Activated T-helper 17 cell treated with anti-CD3 and anti-CD28 coated beads, Interleukin-2, amount 50 U/mL, for 72 hours (primary cell): ENCODE measurements at regions not wholly inside any gene's neighbourhood (a gene's known extent, or its start where the extent isn't known, plus 50 kb on each side); places are given as distances from the start of the nearest gene placed in this dataset.
"Not testable (repeated sequence)": the region's sequence is repeated elsewhere in the genome, so short reads cannot be mapped to it uniquely, and the experiment has no call there.

Source experiments
- ATAC-seq: fragments of 150-1000 bp; cut with Tn5 transposase; replicated peaks from 2 replicates; pipeline ENCODE4 v1.10.0; 2021; ENCODE audit warnings: mild to moderate bottlenecking, moderate library complexity
- H3K27ac Mint-ChIP-seq: one replicate; pipeline ENCODE4 v1.8.0; 2022; ENCODE audit warnings: mixed read lengths
- H3K27me3 Mint-ChIP-seq: one replicate; pipeline ENCODE4 v1.8.0; 2022; ENCODE audit warnings: mixed read lengths
- H3K36me3 Mint-ChIP-seq: one replicate; pipeline ENCODE4 v1.8.0; 2022; ENCODE audit warnings: low read depth, mild to moderate bottlenecking, mixed read lengths
- H3K4me1 Mint-ChIP-seq: one replicate; pipeline ENCODE4 v1.8.0; 2022; ENCODE audit warnings: mixed read lengths
- H3K4me3 Mint-ChIP-seq: one replicate; pipeline ENCODE4 v1.8.0; 2022; ENCODE audit warnings: mild to moderate bottlenecking, mixed read lengths
- H3K9me3 Mint-ChIP-seq: one replicate; pipeline ENCODE4 v1.8.0; 2022; ENCODE audit warnings: mixed read lengths

DNA sequence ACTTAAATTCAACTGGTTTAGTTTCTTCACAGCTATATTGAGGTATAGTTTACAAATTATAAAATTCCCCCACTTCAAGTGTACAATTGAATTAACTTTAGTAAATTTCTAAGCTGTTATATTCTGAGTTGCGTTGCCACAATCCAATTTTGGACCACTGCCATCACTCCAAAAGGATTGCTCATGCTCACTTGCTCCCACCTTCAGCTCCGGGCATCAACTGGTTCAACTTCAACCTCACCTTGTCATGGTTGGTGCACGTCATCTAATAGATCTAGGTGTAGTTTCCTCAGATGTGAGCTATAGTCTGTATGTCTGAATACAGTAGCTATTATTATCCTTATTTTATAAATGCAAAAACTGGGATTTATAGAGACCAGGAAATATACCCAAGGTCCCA, 942.5 kb upstream of the WWC1 start:
- Mint-ChIP-seq H3K4me1 (no peaks in the 10 kb centered on the region), H3K36me3 (no peaks in the 10 kb centered on the region), H3K9me3 (peaks cover 6% of the 10 kb centered on the region), H3K27me3 (no peaks in the 10 kb centered on the region), H3K4me3 (no peak overlapping the region), H3K27ac (no peak overlapping the region)
- no peak for ATAC-seq

DNA sequence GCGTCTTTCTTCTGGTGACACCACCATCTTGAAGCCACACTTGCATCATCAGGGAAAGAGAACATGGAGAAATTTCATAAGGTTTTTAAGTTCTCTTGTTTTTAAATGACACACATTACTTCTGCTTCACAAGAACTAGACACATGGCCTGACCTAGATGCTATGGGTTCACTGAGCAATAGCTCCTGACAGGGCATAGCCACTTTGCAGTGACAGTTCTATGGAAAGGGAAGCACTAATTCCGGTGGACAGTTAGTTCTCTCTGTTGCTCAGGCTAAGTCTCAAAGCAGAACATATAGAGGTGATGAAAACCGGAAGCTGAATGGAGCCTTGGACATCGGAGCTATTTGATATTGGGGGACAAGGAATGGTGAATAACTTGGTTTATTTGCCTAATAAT, 940.1 kb upstream of the WWC1 start:
- H3K4me1 Mint-ChIP-seq = no peaks in the 10 kb centered on the region
- H3K36me3 Mint-ChIP-seq = no peaks in the 10 kb centered on the region
- no peaks in the 10 kb centered on the region for H3K27me3 Mint-ChIP-seq
- peaks cover 6% of the 10 kb centered on the region for H3K9me3 Mint-ChIP-seq
- H3K27ac Mint-ChIP-seq = no peak overlapping the region
- H3K4me3 Mint-ChIP-seq = no peak overlapping the region
- ATAC-seq = no peak

- Mint-ChIP-seq H3K27ac (no peak overlapping the region), H3K4me3 (no peak overlapping the region), H3K4me1 (no peaks in the 10 kb centered on the region), H3K27me3 (no peaks in the 10 kb centered on the region), H3K36me3 (no peaks in the 10 kb centered on the region), H3K9me3 (peaks cover 4% of the 10 kb centered on the region)
- ATAC-seq = no peak
Measured at GRCh38 chr5:167352801-167353200, 938.6 kb upstream of the WWC1 start.

- Mint-ChIP-seq H3K36me3 (no peaks in the 10 kb centered on the region), H3K27me3 (no peaks in the 10 kb centered on the region), H3K9me3 (no peaks in the 10 kb centered on the region), H3K4me1 (no peaks in the 10 kb centered on the region), H3K27ac (no peak overlapping the region), H3K4me3 (no peak overlapping the region)
- no peak for ATAC-seq
Measured at GRCh38 chr5:167355346-167355745, 936.1 kb upstream of the WWC1 start.

DNA sequence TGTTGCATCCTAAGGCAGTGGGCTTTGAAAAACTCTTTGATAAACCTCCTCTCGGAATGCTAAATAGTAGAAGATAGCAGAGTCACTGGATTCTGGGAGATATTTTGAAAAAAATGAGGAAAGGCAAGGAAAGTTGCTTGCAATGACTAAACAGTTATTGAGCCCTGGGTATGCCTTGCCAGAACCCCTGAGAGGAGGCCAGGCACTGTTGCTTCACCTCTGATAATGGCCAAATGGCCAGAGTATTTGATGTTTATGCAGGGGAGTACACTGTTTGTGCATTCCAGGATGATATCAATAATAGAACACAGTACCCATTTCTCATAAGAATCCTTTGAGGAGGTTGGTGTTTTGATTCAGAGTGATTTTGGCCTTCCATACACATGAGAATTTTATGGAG, 935.1 kb upstream of the WWC1 start:
- no peak for ATAC-seq
- H3K4me1 Mint-ChIP-seq = no peaks in the 10 kb centered on the region
- H3K27me3 Mint-ChIP-seq = no peaks in the 10 kb centered on the region
- no peaks in the 10 kb centered on the region for H3K36me3 Mint-ChIP-seq
- no peaks in the 10 kb centered on the region for H3K9me3 Mint-ChIP-seq
- no peak overlapping the region for H3K27ac Mint-ChIP-seq
- no peak overlapping the region for H3K4me3 Mint-ChIP-seq

GRCh38 chr5:167358868-167359492, 932.5 kb upstream of the WWC1 start:
- Mint-ChIP-seq H3K4me3 (no peak overlapping the region), H3K9me3 (peaks cover 3% of the 10 kb centered on the region), H3K27ac (no peak overlapping the region), H3K27me3 (no peaks in the 10 kb centered on the region), H3K4me1 (no peaks in the 10 kb centered on the region), H3K36me3 (no peaks in the 10 kb centered on the region)
- no peak for ATAC-seq

DNA sequence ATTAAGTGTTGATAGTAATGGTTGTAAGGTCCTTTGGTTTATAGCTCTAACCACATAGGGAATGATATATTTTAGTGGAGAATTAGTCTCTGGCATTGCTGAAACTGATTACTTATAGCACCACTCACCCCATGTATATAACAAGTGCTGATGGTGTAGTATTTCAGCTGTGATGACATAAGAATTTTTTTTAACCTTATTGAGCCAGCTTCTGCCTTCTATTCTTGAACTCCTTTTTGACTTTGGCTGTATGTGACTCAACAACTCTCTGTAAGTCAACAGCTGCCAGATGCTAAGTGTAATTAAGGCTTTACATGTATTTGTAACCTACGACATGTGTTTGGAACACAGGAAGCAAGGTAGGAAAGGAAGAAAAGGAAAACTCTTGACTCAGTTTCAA, 929.6 kb upstream of the WWC1 start:
- Mint-ChIP-seq H3K27ac (no peak overlapping the region), H3K4me3 (no peak overlapping the region), H3K4me1 (no peaks in the 10 kb centered on the region), H3K9me3 (peaks cover 3% of the 10 kb centered on the region), H3K27me3 (no peaks in the 10 kb centered on the region), H3K36me3 (no peaks in the 10 kb centered on the region)
- ATAC-seq = no peak

GRCh38 chr5:167363065-167363464, 928.4 kb upstream of the WWC1 start:
- no peak overlapping the region for H3K27ac Mint-ChIP-seq
- no peaks in the 10 kb centered on the region for H3K27me3 Mint-ChIP-seq
- no peak overlapping the region for H3K4me3 Mint-ChIP-seq
- ATAC-seq = no peak
- no peaks in the 10 kb centered on the region for H3K36me3 Mint-ChIP-seq
- H3K9me3 Mint-ChIP-seq = peaks cover 3% of the 10 kb centered on the region
- H3K4me1 Mint-ChIP-seq = no peaks in the 10 kb centered on the region

DNA sequence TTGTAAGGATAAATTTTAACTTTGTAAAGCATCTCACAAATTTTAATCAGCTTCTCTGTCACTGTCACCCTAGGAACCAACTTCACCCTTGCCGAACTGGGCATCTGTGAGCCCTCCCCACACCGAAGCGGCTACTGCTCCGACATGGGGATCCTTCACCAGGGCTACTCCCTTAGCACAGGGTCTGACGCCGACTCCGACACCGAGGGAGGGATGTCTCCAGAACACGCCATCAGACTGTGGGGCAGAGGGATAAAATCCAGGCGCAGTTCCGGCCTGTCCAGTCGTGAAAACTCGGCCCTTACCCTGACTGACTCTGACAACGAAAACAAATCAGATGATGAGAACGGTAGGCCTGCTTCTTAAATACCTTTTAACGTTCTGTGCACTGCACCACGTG, 916.3 kb upstream of the WWC1 start:
- no peak overlapping the region for H3K4me3 Mint-ChIP-seq
- H3K27ac Mint-ChIP-seq = no peak overlapping the region
- ATAC-seq = no peak
- no peaks in the 10 kb centered on the region for H3K36me3 Mint-ChIP-seq
- H3K9me3 Mint-ChIP-seq = peaks cover 7% of the 10 kb centered on the region
- no peaks in the 10 kb centered on the region for H3K4me1 Mint-ChIP-seq
- H3K27me3 Mint-ChIP-seq = no peaks in the 10 kb centered on the region

GRCh38 chr5:167378894-167379723, 912.3 kb upstream of the WWC1 start:
- Mint-ChIP-seq H3K27ac (no peak overlapping the region), H3K4me1 (no peaks in the 10 kb centered on the region), H3K9me3 (peaks cover 11% of the 10 kb centered on the region), H3K27me3 (no peaks in the 10 kb centered on the region), H3K4me3 (no peak overlapping the region), H3K36me3 (no peaks in the 10 kb centered on the region)
- no peak for ATAC-seq

- no peaks in the 10 kb centered on the region for H3K36me3 Mint-ChIP-seq
Measured at GRCh38 chr5:167381457-167381856, 910.0 kb upstream of the WWC1 start.

DNA sequence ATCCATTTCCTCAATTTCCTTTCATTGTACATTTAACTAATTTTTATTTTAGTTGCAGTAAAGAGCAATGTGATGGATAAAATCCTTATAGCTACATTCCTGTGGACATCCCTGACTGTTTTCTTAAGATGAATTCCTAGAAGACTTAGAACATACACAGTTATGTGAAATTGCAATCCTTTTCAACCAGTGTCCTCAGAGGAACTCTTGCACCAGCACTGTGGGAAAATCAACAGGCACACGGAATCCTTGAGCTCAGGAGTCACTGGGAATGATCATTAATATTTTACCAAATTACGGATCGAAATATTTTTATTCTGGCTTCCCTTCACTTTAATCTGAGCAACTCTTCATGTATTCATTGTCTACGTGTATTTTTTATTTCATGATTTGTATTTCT, 901.9 kb upstream of the WWC1 start:
- Mint-ChIP-seq H3K9me3 (peaks cover 17% of the 10 kb centered on the region), H3K27me3 (no peaks in the 10 kb centered on the region), H3K4me3 (no peak overlapping the region), H3K4me1 (no peaks in the 10 kb centered on the region), H3K36me3 (no peaks in the 10 kb centered on the region), H3K27ac (no peak overlapping the region)
- ATAC-seq = no peak

More at GRCh38 chr5:167381457-167381856, 910.0 kb upstream of the WWC1 start:
- H3K27me3 Mint-ChIP-seq = no peaks in the 10 kb centered on the region
- H3K4me3 Mint-ChIP-seq = no peak overlapping the region
- H3K4me1 Mint-ChIP-seq = no peaks in the 10 kb centered on the region
- H3K9me3 Mint-ChIP-seq = peaks cover 12% of the 10 kb centered on the region
- no peak overlapping the region for H3K27ac Mint-ChIP-seq
- no peak for ATAC-seq

- not testable (repeated sequence) for H3K27me3 Mint-ChIP-seq, H3K4me3 Mint-ChIP-seq, ATAC-seq, H3K4me1 Mint-ChIP-seq, H3K27ac Mint-ChIP-seq, H3K36me3 Mint-ChIP-seq
- peaks cover 19% of the 10 kb centered on the region for H3K9me3 Mint-ChIP-seq
Measured at GRCh38 chr5:167391286-167391685, 900.2 kb upstream of the WWC1 start.

DNA sequence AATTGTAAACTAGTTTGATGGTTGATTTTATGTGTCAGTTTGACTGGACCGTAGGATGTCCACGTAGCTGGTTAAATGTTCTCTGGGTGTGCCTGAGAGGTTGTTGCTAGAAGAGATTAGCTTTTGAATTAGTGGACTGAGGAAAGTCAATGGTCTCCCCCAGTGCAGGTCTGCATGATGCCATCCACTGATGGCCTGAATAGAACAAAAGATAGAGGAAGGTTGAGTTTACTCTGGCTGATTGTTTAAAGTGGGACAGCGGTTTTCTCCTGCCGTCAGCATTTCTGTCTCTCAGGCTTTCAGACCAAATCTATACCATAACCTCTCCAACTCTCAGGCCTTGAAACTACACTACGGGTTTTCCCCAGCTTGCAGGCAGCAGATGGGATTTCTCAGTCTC, 899.2 kb upstream of the WWC1 start:
- no peak for ATAC-seq
- no peak overlapping the region for H3K4me3 Mint-ChIP-seq

GRCh38 chr5:167393358-167393757, 898.1 kb upstream of the WWC1 start:
- no peak overlapping the region for H3K27ac Mint-ChIP-seq
- H3K36me3 Mint-ChIP-seq = no peaks in the 10 kb centered on the region
- peaks cover 18% of the 10 kb centered on the region for H3K9me3 Mint-ChIP-seq
- no peaks in the 10 kb centered on the region for H3K4me1 Mint-ChIP-seq
- no peak for ATAC-seq
- no peak overlapping the region for H3K4me3 Mint-ChIP-seq
- no peaks in the 10 kb centered on the region for H3K27me3 Mint-ChIP-seq

More for the DNA sequence above, 899.2 kb upstream of the WWC1 start:
- H3K4me1 Mint-ChIP-seq = no peaks in the 10 kb centered on the region
- H3K27ac Mint-ChIP-seq = no peak overlapping the region
- no peaks in the 10 kb centered on the region for H3K27me3 Mint-ChIP-seq
- H3K9me3 Mint-ChIP-seq = peaks cover 22% of the 10 kb centered on the region
- no peaks in the 10 kb centered on the region for H3K36me3 Mint-ChIP-seq
